Stimulated activated effector memory CD8-positive, alpha-beta T cell treated with anti-CD3 and anti-CD28 coated beads, Interleukin-12 subunit alpha, Interleukin-12 subunit beta, amount 100 ng/mL, for 72 hours (primary cell): ENCODE measurements at regions not wholly inside any gene's neighbourhood (a gene's known extent, or its start where the extent isn't known, plus 50 kb on each side); places are given as distances from the start of the nearest gene placed in this dataset.
"Not testable (repeated sequence)": the region's sequence is repeated elsewhere in the genome, so short reads cannot be mapped to it uniquely, and the experiment has no call there.

Source experiments
- ATAC-seq: fragments of 150-1000 bp; cut with Tn5 transposase; 2 replicates; pipeline ENCODE4 v1.10.0; 2021
- DNase-seq, 2 donors: peaks; one replicate each; pipeline ENCODE4 v3.0.0; 2021 to 2022; ENCODE audit warnings: low spot score in 2 of 2
- H3K27ac Mint-ChIP-seq: one replicate; pipeline ENCODE4 v1.8.0; 2022; ENCODE audit warnings: mild to moderate bottlenecking, mixed read lengths
- H3K36me3 Mint-ChIP-seq: one replicate; pipeline ENCODE4 v1.8.0; 2022; ENCODE audit warnings: mild to moderate bottlenecking, mixed read lengths
- H3K4me1 Mint-ChIP-seq: one replicate; pipeline ENCODE4 v1.8.0; 2022; ENCODE audit warnings: mixed read lengths
- H3K4me3 Mint-ChIP-seq: one replicate; pipeline ENCODE4 v1.8.0; 2022; ENCODE audit warnings: mild to moderate bottlenecking, mixed read lengths
- H3K9me3 Mint-ChIP-seq: one replicate; pipeline ENCODE4 v1.8.0; 2022; ENCODE audit warnings: mixed read lengths

DNA sequence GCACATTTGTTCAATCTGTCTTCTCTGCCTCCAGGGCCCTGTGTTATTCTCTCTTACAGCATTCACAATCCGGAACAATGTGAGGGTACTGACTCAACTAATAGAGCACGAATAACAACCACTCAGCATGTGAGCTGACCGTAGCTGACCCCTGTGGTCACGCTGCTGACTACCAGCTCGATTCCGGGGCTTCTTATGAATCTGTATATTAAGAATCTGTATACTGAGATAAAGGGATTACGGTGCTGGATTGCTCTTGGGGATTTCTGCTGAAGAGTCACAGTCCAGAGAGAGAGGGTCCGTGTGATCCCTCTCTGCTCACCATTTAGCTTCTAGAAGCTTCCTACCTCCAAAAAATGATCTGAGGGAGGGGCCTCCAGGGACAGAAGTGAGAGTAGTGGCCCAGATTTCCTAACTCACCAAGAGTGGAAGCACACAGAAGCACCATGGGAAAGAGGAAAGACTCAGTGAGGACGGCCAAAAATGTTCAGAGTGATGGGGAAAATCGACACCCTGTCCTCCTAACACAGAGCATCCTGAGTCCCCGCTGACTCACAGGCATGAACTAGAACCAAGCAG, 156.2 kb downstream of the THBS2 start:
- Mint-ChIP-seq H3K4me1 (no peaks in the 10 kb centered on the region), H3K27ac (no peak overlapping the region), H3K4me3 (no peak overlapping the region), H3K36me3 (no peaks in the 10 kb centered on the region), H3K9me3 (no peaks in the 10 kb centered on the region)
- no peak for DNase-seq
- no peak for ATAC-seq

GRCh38 chr6:169096388-169096787, 157.3 kb downstream of the THBS2 start:
- ATAC-seq (no peak), DNase-seq (no peak)
- peaks cover 3% of the 10 kb centered on the region for H3K9me3 Mint-ChIP-seq
- H3K36me3 Mint-ChIP-seq, result no peaks in the 10 kb centered on the region
- H3K4me1 Mint-ChIP-seq, result no peaks in the 10 kb centered on the region
- no peak overlapping the region for H3K27ac Mint-ChIP-seq
- no peak overlapping the region for H3K4me3 Mint-ChIP-seq

DNA sequence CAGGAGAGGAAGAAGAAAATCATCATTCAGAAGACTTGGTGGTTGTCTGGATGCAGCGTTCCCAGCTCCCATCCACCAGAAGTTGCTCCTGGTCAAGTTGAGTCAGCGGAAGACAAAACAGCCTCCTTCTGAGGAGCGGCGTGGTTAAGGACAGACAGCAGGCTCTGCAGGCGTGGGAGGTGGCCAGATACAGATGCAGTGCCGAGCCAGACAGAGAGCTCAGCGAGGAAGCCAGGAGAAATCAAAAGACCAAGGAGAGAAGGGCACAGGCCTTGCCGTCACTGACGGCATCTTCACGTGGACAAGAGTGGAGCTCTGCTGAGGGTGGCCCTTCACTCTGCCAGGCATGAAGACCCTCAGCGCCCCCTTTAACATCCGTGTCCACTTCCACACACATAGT, 158.5 kb downstream of the THBS2 start:
- Mint-ChIP-seq H3K27ac (no peak overlapping the region), H3K9me3 (peaks cover 7% of the 10 kb centered on the region), H3K36me3 (no peaks in the 10 kb centered on the region), H3K4me1 (no peaks in the 10 kb centered on the region), H3K4me3 (no peak overlapping the region)
- DNase-seq, result no peak
- ATAC-seq, result no peak

DNA sequence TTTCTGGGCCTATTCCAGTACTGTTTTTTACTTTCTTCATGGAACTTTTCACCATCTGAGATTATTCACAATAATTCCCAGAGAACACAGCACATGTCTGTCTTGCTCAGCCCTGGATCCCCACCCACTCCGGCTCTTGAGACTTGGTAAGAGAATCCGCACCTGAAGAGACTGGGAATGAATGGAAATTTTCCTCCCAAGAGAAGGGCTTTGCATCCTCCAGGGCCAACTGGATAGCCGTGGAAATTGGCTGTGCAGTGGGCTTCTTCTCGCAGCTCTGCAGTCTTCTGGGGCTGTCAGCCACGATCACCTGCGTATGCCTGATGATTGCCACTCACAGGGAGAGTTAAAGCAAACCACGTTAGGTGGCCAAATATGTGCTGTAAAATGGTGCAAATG, 159.1 kb downstream of the THBS2 start:
- Mint-ChIP-seq H3K36me3 (no peaks in the 10 kb centered on the region), H3K27ac (no peak overlapping the region), H3K9me3 (peaks cover 12% of the 10 kb centered on the region), H3K4me3 (no peak overlapping the region), H3K4me1 (no peaks in the 10 kb centered on the region)
- no peak for ATAC-seq
- no peak for DNase-seq

- Mint-ChIP-seq H3K27ac (no peak overlapping the region), H3K36me3 (no peaks in the 10 kb centered on the region), H3K9me3 (peaks cover 13% of the 10 kb centered on the region), H3K4me3 (no peak overlapping the region), H3K4me1 (no peaks in the 10 kb centered on the region)
- no peak for DNase-seq
- ATAC-seq, result no peak
Measured at GRCh38 chr6:169093770-169094551, 159.7 kb downstream of the THBS2 start.

GRCh38 chr6:169093066-169093723, 160.5 kb downstream of the THBS2 start:
- Mint-ChIP-seq H3K4me1 (no peaks in the 10 kb centered on the region), H3K27ac (no peak overlapping the region), H3K36me3 (no peaks in the 10 kb centered on the region), H3K9me3 (peaks cover 14% of the 10 kb centered on the region), H3K4me3 (no peak overlapping the region)
- no peak for ATAC-seq
- DNase-seq, result no peak

DNA sequence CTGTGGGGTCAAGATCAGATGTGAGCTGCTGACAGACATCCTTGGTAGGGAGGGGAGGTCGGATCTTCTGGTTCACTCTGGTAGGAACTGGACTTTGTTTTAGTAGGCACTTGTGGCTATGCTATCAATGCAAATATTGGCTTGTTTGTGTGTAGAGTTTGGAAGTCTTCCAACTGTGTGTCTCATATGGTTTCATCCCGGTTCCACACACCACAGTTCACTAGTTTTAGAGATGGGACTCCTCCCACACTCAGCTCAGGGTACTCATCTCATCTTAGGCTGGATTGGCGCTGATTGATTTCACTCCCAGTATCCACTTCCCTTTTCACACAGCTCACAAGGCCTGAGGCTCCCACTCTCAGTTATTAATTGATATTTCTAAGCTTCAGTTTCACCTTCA, 161.3 kb downstream of the THBS2 start:
- H3K4me1 Mint-ChIP-seq, result no peaks in the 10 kb centered on the region
- no peaks in the 10 kb centered on the region for H3K36me3 Mint-ChIP-seq
- peaks cover 14% of the 10 kb centered on the region for H3K9me3 Mint-ChIP-seq
- no peak for ATAC-seq
- DNase-seq, result no peak
- H3K27ac Mint-ChIP-seq, result no peak overlapping the region
- H3K4me3 Mint-ChIP-seq, result no peak overlapping the region

DNA sequence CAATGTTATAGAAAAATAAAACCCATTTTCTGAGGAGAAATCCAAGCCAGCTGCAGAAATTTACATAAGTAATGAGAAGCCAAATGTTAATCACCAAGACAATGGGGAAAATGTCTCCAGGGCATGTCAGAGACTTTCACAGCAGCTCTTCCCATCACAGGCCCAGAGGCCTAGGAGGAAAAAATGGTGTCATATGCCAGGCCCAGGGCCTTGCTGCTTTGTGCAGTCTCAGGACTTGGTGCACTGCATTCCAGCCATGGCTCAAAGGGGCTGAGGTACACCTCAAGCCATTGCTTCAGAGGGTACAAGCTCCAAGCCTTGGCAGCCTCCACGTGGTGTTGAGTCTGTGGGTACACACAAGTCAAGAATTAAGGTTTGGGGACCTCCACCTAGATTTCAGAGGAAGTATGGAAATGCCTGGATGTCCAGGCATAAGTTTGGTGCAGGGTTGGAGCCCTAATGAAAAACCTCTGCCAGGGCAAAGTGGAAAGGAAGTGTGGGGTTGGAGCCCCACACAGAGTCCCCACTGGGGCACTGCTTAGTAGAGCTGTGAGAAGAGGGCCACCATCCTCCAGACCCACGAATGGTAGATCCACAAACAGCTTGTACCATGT, 163.0 kb downstream of the THBS2 start:
- peaks cover 14% of the 10 kb centered on the region for H3K9me3 Mint-ChIP-seq
- H3K4me3 Mint-ChIP-seq, H3K27ac Mint-ChIP-seq, H3K4me1 Mint-ChIP-seq, H3K36me3 Mint-ChIP-seq, ATAC-seq, DNase-seq: not testable (repeated sequence)

DNA sequence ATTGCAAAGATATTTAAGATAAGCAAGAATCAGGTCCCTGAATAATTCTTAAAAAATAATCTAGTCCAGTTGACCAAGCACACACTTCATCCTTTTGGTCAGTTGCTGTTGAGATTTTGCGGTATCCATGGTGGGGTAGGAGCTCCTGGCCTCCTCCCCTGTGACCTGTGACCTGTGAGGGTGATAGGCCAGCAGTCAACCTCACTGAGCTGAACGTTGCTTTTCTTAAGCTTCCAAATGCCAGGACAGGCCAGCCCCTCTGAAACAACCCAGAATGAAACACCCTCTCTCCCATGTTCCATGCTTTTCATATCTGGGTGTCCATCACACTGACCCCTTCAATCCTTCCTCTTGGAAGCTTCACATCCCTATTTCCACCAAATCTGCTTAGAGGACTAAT, 164.9 kb downstream of the THBS2 start:
- no peak overlapping the region for H3K27ac Mint-ChIP-seq
- DNase-seq, result no peak
- H3K36me3 Mint-ChIP-seq, result no peaks in the 10 kb centered on the region
- ATAC-seq, result no peak
- H3K4me3 Mint-ChIP-seq, result no peak overlapping the region
- H3K4me1 Mint-ChIP-seq, result no peaks in the 10 kb centered on the region
- peaks cover 14% of the 10 kb centered on the region for H3K9me3 Mint-ChIP-seq

GRCh38 chr6:169087443-169088041, 166.1 kb downstream of the THBS2 start:
- no peaks in the 10 kb centered on the region for H3K36me3 Mint-ChIP-seq
- ATAC-seq, result no peak
- H3K9me3 Mint-ChIP-seq, result peaks cover 14% of the 10 kb centered on the region
- no peak overlapping the region for H3K4me3 Mint-ChIP-seq
- no peak overlapping the region for H3K27ac Mint-ChIP-seq
- H3K4me1 Mint-ChIP-seq, result no peaks in the 10 kb centered on the region
- no peak for DNase-seq

DNA sequence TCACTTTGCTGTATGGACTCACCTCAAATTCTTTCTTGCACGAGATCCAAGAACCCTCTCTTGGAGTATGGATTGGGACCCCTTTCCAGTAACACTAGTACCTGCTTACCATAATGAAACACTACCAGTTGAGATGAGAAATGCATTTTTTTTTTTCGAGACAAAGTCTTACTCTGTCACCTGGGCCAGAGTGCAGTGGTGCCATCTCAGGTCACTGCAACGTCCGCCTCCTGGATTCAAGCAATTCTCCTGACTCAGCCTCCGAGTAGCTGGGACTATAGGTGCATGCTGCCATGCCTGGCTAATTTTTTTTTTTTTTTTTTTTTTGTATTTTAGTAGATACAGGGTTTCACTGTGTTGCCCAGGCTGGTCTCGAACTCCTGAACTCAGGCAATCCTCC, 167.0 kb downstream of the THBS2 start:
- DNase-seq, H3K36me3 Mint-ChIP-seq, H3K4me1 Mint-ChIP-seq, H3K4me3 Mint-ChIP-seq, ATAC-seq, H3K27ac Mint-ChIP-seq: not testable (repeated sequence)
- peaks cover 10% of the 10 kb centered on the region for H3K9me3 Mint-ChIP-seq

GRCh38 chr6:169086020-169086419, 167.6 kb downstream of the THBS2 start:
- Mint-ChIP-seq H3K4me3 (no peak overlapping the region), H3K27ac (no peak overlapping the region), H3K9me3 (peaks cover 10% of the 10 kb centered on the region), H3K36me3 (no peaks in the 10 kb centered on the region), H3K4me1 (no peaks in the 10 kb centered on the region)
- DNase-seq, result no peak
- ATAC-seq, result no peak

DNA sequence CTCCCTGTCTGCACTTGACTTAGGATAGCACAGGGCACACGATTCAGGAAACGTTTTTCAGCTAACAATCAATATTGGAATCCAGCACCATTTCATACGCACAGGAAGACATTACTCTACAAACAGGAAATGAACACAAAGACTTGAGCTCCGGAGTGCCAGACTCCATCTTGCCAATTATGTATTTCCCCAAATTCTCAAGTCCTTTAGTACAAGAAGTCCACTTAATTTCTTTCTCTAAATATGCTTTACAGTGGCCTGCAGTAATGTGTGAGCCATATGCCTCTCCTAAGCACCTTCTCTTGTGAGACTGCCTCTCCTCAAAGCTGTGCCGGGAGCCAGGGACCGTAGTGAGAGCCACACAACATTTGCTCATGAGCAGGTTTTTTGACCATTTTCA, 168.2 kb downstream of the THBS2 start:
- ATAC-seq (no peak), DNase-seq (no peak)
- Mint-ChIP-seq H3K4me1 (no peaks in the 10 kb centered on the region), H3K27ac (no peak overlapping the region), H3K36me3 (no peaks in the 10 kb centered on the region), H3K4me3 (no peak overlapping the region), H3K9me3 (peaks cover 8% of the 10 kb centered on the region)

DNA sequence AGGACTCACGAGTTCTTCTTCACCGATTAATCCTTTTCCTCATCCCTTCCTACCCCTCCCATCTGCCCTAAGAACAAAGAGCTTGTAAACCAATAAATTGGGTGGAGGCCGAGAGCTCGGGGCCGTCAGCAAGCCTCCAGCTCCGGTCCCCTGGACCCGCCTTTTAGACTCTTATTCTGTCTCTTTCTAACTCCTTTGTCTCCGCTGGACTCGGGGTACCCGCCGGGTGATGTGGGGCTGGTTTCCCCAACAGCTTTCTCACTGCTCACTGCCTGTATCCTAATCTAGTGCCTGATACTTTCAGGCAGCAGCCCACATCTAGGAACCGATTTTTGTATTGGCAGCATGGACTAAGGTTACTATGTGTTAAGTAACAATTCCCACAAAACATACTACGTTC, 169.1 kb downstream of the THBS2 start:
- H3K4me1 Mint-ChIP-seq, H3K27ac Mint-ChIP-seq, ATAC-seq, H3K4me3 Mint-ChIP-seq, H3K36me3 Mint-ChIP-seq, DNase-seq, H3K9me3 Mint-ChIP-seq: not testable (repeated sequence)

GRCh38 chr6:169084067-169084466, 169.6 kb downstream of the THBS2 start:
- no peak for ATAC-seq
- H3K27ac Mint-ChIP-seq, result no peak overlapping the region
- no peak for DNase-seq

More at GRCh38 chr6:169084067-169084466, 169.6 kb downstream of the THBS2 start:
- Mint-ChIP-seq H3K9me3 (peaks cover 2% of the 10 kb centered on the region), H3K4me3 (no peak overlapping the region), H3K4me1 (no peaks in the 10 kb centered on the region), H3K36me3 (no peaks in the 10 kb centered on the region)
